ENCODE measurements at regions not wholly inside any gene's neighbourhood (a gene's known extent, or its start where the extent isn't known, plus 50 kb on each side); places are given as distances from the start of the nearest gene placed in this dataset.

GRCh38 chr11:92768121-92768840 lies 201.2 kb upstream of the MTNR1B start:
- TF ChIP-seq EP300 (IDR thresholded peaks at IDR 0.05) (no peak), POLR2A (IDR thresholded peaks at IDR 0.05) (no peak)
- TF ChIP-seq, protein P1, sequence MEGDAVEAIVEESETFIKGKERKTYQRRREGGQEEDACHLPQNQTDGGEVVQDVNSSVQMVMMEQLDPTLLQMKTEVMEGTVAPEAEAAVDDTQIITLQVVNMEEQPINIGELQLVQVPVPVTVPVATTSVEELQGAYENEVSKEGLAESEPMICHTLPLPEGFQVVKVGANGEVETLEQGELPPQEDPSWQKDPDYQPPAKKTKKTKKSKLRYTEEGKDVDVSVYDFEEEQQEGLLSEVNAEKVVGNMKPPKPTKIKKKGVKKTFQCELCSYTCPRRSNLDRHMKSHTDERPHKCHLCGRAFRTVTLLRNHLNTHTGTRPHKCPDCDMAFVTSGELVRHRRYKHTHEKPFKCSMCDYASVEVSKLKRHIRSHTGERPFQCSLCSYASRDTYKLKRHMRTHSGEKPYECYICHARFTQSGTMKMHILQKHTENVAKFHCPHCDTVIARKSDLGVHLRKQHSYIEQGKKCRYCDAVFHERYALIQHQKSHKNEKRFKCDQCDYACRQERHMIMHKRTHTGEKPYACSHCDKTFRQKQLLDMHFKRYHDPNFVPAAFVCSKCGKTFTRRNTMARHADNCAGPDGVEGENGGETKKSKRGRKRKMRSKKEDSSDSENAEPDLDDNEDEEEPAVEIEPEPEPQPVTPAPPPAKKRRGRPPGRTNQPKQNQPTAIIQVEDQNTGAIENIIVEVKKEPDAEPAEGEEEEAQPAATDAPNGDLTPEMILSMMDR (IDR thresholded peaks at IDR 0.05): no peak
